Epithelial cell of esophagus (primary cell): ENCODE measurements at regions not wholly inside any gene's neighbourhood (a gene's known extent, or its start where the extent isn't known, plus 50 kb on each side); places are given as distances from the start of the nearest gene placed in this dataset.
A peak's percentile ranks its signal among the peaks of the same experiment; 100 is the strongest.

ENCODE experiments used
- DNase-seq: peaks from one replicate; pipeline ENCODE4 v3.0.0; 2010; ENCODE audit warnings: low read depth
- H3K4me3 ChIP-seq: 2 replicates; pipeline ENCODE4 v1.5.1; 2011; ENCODE audit warnings: mild to moderate bottlenecking, low read length, control low read depth
- TF ChIP-seq, protein P1 (sequence below): IDR thresholded peaks from 2 replicates; pipeline ENCODE4 v1.5.1; 2011; ENCODE audit warnings: low read depth, mild to moderate bottlenecking, low read length, control low read depth, inconsistent platforms; ENCODE audit not compliant: insufficient read depth; ENCODE audit errors: missing control alignments

GRCh38 chr10:29136411-29136810 is 152.5 kb upstream of the LYZL1 start:
- DNase-seq, result no peak
- no peak overlapping the region for H3K4me3 ChIP-seq
- TF ChIP-seq, protein P1, sequence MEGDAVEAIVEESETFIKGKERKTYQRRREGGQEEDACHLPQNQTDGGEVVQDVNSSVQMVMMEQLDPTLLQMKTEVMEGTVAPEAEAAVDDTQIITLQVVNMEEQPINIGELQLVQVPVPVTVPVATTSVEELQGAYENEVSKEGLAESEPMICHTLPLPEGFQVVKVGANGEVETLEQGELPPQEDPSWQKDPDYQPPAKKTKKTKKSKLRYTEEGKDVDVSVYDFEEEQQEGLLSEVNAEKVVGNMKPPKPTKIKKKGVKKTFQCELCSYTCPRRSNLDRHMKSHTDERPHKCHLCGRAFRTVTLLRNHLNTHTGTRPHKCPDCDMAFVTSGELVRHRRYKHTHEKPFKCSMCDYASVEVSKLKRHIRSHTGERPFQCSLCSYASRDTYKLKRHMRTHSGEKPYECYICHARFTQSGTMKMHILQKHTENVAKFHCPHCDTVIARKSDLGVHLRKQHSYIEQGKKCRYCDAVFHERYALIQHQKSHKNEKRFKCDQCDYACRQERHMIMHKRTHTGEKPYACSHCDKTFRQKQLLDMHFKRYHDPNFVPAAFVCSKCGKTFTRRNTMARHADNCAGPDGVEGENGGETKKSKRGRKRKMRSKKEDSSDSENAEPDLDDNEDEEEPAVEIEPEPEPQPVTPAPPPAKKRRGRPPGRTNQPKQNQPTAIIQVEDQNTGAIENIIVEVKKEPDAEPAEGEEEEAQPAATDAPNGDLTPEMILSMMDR, result no peak

- no peak overlapping the region for H3K4me3 ChIP-seq
- no peak for DNase-seq
- TF ChIP-seq, protein P1, result no peak
These were observed 148.7 kb upstream of the LYZL1 start for GRCh38 chr10:29140151-29140550.

- peak; percentile 9 for DNase-seq
- no peak overlapping the region for H3K4me3 ChIP-seq
- TF ChIP-seq, protein P1, result no peak
These were observed 147.9 kb upstream of the LYZL1 start for GRCh38 chr10:29140991-29141390.

- no peak overlapping the region for H3K4me3 ChIP-seq
- TF ChIP-seq, protein P1, result no peak
- DNase-seq, result no peak
These were observed 147.1 kb upstream of the LYZL1 start for GRCh38 chr10:29141761-29142160.

DNA sequence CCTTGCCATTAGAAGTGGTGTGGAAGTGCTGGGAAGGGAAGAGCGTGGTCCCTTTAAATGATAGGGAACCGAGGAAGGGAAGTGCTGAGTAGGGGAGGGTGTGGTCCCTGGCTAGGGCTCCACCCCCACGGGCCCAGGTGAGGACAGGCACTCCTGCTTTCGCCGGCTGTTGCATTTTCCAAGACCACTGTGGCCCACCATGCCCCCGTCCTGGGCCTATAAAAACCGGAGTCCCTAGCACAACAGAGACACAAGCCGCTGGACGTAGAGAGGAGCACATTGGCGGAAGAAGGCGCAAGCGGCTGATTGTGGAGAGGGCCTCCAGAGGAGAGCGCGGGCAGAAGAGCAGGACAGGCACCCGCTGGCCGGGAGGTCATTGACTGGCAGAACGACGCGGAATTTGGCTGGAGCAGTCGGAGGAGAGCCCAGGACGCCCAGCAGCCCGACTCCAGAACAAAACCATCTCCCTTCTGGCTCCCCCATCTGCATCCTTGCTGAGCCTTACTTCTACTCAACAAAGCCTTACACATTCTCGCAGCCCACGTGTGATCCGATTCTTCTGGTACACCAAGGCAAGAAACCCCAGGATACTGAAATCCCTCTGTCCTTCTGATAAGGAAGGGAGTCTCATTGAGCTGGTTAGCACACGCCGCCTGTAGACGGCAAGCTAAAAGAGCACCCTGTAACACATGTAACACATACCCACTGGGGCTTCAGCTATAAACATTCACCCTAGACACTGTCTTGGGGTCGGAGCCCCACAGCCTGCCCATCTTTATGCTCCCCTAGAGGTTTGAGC is 146.2 kb upstream of the LYZL1 start:
- DNase-seq, result no peak
- no peak overlapping the region for H3K4me3 ChIP-seq
- TF ChIP-seq, protein P1, result no peak

GRCh38 chr10:29144126-29144525 is 144.7 kb upstream of the LYZL1 start:
- DNase-seq, result no peak
- H3K4me3 ChIP-seq, result no peak overlapping the region
- TF ChIP-seq, protein P1, result no peak
